Heart left ventricle (tissue), 16 donors: ENCODE measurements at regions not wholly inside any gene's neighbourhood (a gene's known extent, or its start where the extent isn't known, plus 50 kb on each side); places are given as distances from the start of the nearest gene placed in this dataset.

Experiments used
- ATAC-seq, 4 donors: fragments of 200-7000 bp; cut with Tn5 transposase; one replicate each; pipeline ENCODE4 v1.9.1; 2020 to 2022; ENCODE audit warnings: moderate library complexity in 4 of 4, mild to moderate bottlenecking in 3 of 4, moderate number of reproducible peaks in 1 of 4
- DNase-seq, 5 donors: peaks; one replicate each; pipeline ENCODE4 v3.0.0-alpha.2; 2020
- H3K27ac ChIP-seq, 12 donors: fragments of 200-600 bp; sonication (generic) in 4 of 12; one replicate each; pipeline versions ENCODE4 v1.5.0 to v1.8.0; 2016 to 2022; ENCODE audit warnings: mild to moderate bottlenecking in 2 of 12
- H3K27me3 ChIP-seq, 9 donors: fragments of 200-600 bp; sonication (generic) in 2 of 9; one replicate each; pipeline versions ENCODE4 v1.5.1 to v1.8.0; 2016 to 2022; ENCODE audit warnings: mild to moderate bottlenecking in 3 of 9
- H3K36me3 ChIP-seq, 9 donors: fragments of 200-600 bp; sonication (generic) in 2 of 9; one replicate each; pipeline versions ENCODE4 v1.5.0 to v1.8.0; 2018 to 2022; ENCODE audit warnings: mild to moderate bottlenecking in 2 of 9
- H3K4me1 ChIP-seq, 12 donors: fragments of 200-600 bp; sonication (generic) in 4 of 12; one replicate each; pipeline versions ENCODE4 v1.5.0 to v1.8.0; 2016 to 2022; ENCODE audit warnings: mild to moderate bottlenecking in 3 of 12
- H3K4me3 ChIP-seq, 12 donors: fragments of 200-600 bp; sonication (generic) in 4 of 12; one replicate each; pipeline versions ENCODE4 v1.5.0 to v1.8.0; 2017 to 2022; ENCODE audit warnings: mild to moderate bottlenecking in 9 of 12, moderate library complexity in 4 of 12
- H3K9me3 ChIP-seq, 12 donors: fragments of 200-600 bp; sonication (generic) in 4 of 12; one replicate each; pipeline versions ENCODE4 v1.5.0 to v1.8.0; 2016 to 2022; ENCODE audit warnings: mild to moderate bottlenecking in 1 of 12
- CTCF ChIP-seq, 12 donors: fragments of 200-600 bp; sonication (generic) in 4 of 12; IDR thresholded peaks; one replicate each; pipeline versions ENCODE4 v1.5.0 to v1.8.0; 2018 to 2022; ENCODE audit warnings: antibody characterized with exemption in 12 of 12, mild to moderate bottlenecking in 5 of 12
- POLR2A ChIP-seq, 2 donors: fragments of 450-650 bp; IDR thresholded peaks; one replicate each; pipeline ENCODE4 v1.6.1; 2017; ENCODE audit warnings: antibody characterized with exemption in 2 of 2, mild to moderate bottlenecking in 2 of 2, moderate library complexity in 2 of 2
- WGBS, 4 donors: extraction: QIAGEN DNeasy Blood & Tissue Kit in 2 of 4; methylation state at CpG; one replicate each; pipeline versions ENCODE4 v1.1.5 to v1.1.7; 2013 to 2018; 5-methylcytosine and 5-hydroxymethylcytosine counted together
- intact Hi-C, 10 donors: fragments of 100-400 bp; cut with DNase I; formaldehyde crosslinking; loops; one replicate each; pipeline versions ENCODE4 v1.11.1 to v1.14.2; 2022
- donor health status: ischemic (EF 13 %, LVEDD 7.1; RV severe dilation, severe dysfunction).
- donor health status: healthy with polysubstance abuse.
- donor health status: DM: no; HTN: yes; CAD: no.
- donor health status: DM: no; HTN: no; CAD: no.
- donor health status: ischemic (EF 25% LVEDD 6.9; RV normal size, moderate dysfunction).
- donor health status: ischemic (EF 25% LVEDD 5.7; RV mildly dilated, moderate dysfunction).
- donor health status: healthy.
- donor health status: DM: yes; HTN: yes; CAD: no.
- donor health status: ischemic (EF 35%, LVEDD 5.7; RV mildly dilated, moderate dysfunction).
- donor health status: nonischemic (EF 11% LVEDD 7.7; RV severe dilation, severe dysfunction).
- donor health status: DM: yes; HTN: yes; CAD: no.
- donor health status: PGD.
- donor health status: ischemic (EF 29% LVEDD 5.4; RV normal size, mild dysfunction).
- donor health status: nonischemic (EF 23%, LVEDD 6.1; RV moderate dilation, normal function).

DNA sequence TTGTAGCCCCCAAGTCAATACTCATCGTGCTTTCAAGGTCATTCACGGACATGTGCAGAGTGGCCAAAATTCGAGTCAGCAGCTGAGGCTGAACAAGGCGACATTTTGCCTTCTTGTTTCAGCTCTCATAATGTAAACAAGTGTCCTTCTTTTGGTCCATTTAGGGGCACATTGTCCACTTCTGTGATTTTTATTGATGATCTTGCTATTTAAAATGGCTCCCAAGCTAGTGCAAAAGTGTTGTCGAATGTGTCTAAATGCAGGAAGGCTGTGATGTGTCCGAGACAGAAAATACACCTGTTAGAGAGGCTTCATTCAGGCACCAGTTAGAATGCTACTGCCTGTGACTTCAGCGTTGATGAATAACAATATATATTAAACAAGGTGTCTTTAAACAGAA, 405.9 kb downstream of the IRS2 start:
- Histone ChIP-seq H3K4me3 (no peak overlapping the region), H3K27ac (no peak overlapping the region), H3K4me1 (peaks cover 0 to 8% (median 0%) of the 10 kb centered on the region in 12 donors), H3K27me3 (no peaks in the 10 kb centered on the region), H3K36me3 (no peaks in the 10 kb centered on the region), H3K9me3 (no peaks in the 10 kb centered on the region)
- no peak for DNase-seq
- no peak for ATAC-seq
- no peak for TF ChIP-seq POLR2A (IDR thresholded peaks at IDR 0.05)
- no peak for TF ChIP-seq CTCF (IDR thresholded peaks at IDR 0.05)
- WGBS, 4 donors = 88 to 93% (median 91%) methylated on average over 7 of the region's 7 CpGs
- intact Hi-C loops = no loop called here

DNA sequence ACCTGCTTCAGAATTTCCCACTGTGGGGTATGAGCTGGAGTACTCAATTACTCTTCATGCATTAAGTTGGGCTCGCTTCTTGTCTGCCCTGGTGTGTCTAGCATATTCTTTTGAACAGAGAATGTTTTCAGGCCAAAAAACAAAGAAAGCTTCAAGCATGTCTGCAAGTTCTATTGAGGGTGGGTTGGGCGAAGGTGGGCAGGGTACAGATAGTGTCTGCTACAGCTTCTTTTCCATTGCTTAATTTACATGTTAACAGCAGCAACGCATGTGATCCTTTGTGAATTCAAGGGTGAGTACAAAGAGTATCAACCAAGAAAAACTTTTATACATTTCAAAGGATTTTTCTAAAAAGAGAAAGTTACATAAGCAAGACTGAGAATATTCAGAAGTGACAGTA, 406.5 kb downstream of the IRS2 start:
- intact Hi-C loops = no loop called here

DNA sequence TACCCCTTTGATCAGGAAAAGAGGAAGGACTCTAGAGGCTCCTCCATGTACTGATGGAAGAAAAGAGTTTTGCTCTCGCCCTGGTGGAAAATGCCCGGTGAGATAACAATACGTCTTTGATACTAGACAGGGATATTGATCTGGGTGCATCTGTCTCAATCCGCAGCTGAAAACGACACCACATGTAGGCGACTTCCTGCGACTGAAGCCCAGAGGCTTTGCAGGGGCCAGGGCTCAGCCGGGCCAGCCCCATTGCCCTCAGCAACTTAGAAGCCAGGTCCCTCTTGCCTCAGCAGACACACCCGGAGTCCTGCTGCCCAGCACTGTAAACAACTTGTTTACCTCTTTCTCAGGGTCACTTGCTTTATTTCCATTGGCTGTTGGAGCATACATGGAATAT, 409.4 kb downstream of the IRS2 start:
- no peak overlapping the region for H3K4me3 ChIP-seq
- intact Hi-C loops = no loop called here
- DNase-seq = no peak
- TF ChIP-seq CTCF (IDR thresholded peaks at IDR 0.05) (no peak), POLR2A (IDR thresholded peaks at IDR 0.05) (no peak)
- H3K4me1 ChIP-seq = peaks cover 0 to 5% (median 0%) of the 10 kb centered on the region in 12 donors
- no peak for ATAC-seq
- no peaks in the 10 kb centered on the region for H3K9me3 ChIP-seq
- H3K27ac ChIP-seq = no peak overlapping the region
- H3K36me3 ChIP-seq = no peaks in the 10 kb centered on the region
- WGBS, 4 donors = 72 to 82% (median 78%) methylated on average over 9 of the region's 9 CpGs
- no peaks in the 10 kb centered on the region for H3K27me3 ChIP-seq

More for the DNA sequence above, 406.5 kb downstream of the IRS2 start:
- ATAC-seq (no peak), DNase-seq (no peak)
- WGBS, 4 donors = 56 to 72% (median 58%) methylated on average over 3 of the region's 3 CpGs
- H3K27ac ChIP-seq = no peak overlapping the region
- H3K9me3 ChIP-seq = no peaks in the 10 kb centered on the region
- no peak overlapping the region for H3K4me3 ChIP-seq
- H3K36me3 ChIP-seq = no peaks in the 10 kb centered on the region
- H3K4me1 ChIP-seq = peaks cover 0 to 8% (median 0%) of the 10 kb centered on the region in 12 donors
- no peaks in the 10 kb centered on the region for H3K27me3 ChIP-seq
- TF ChIP-seq POLR2A (IDR thresholded peaks at IDR 0.05) = no peak
- no peak for TF ChIP-seq CTCF (IDR thresholded peaks at IDR 0.05)

- H3K27ac ChIP-seq = no peak overlapping the region
- H3K27me3 ChIP-seq = no peaks in the 10 kb centered on the region
- H3K36me3 ChIP-seq = no peaks in the 10 kb centered on the region
- peaks cover 0 to 3% (median 0%) of the 10 kb centered on the region in 12 donors for H3K4me1 ChIP-seq
- no peak for TF ChIP-seq CTCF (IDR thresholded peaks at IDR 0.05)
- no peak for TF ChIP-seq POLR2A (IDR thresholded peaks at IDR 0.05)
- DNase-seq (no peak), ATAC-seq (no peak)
- intact Hi-C loops = no loop called here
- whole genome bisulfite sequencing, 4 donors = 70 to 77% (median 75%) methylated on average over 11 of the region's 11 CpGs
- no peak overlapping the region for H3K4me3 ChIP-seq
- H3K9me3 ChIP-seq = no peaks in the 10 kb centered on the region
These were observed 411.7 kb downstream of the IRS2 start for GRCh38 chr13:109374609-109375200.
